NCI-H1417 (cell line): ENCODE measurements at regions not wholly inside any gene's neighbourhood (a gene's known extent, or its start where the extent isn't known, plus 50 kb on each side); places are given as distances from the start of the nearest gene placed in this dataset.

Source experiments
- DNase-seq, 3 experiments: peaks; one replicate each; lab custom pipeline; 2025; lab: John Stamatoyannopoulos, UW

GRCh38 chrX:94041881-94042280 is 367.9 kb downstream of the FAM133A start:
- no peak for DNase-seq

- DNase-seq, result no peak
Measured at GRCh38 chrX:94045724-94046123, 371.7 kb downstream of the FAM133A start.

GRCh38 chrX:94051926-94052325 is 377.9 kb downstream of the FAM133A start:
- no peak for DNase-seq

- DNase-seq, result no peak
Measured at GRCh38 chrX:94053575-94053974, 379.6 kb downstream of the FAM133A start.

- DNase-seq, result no peak
Measured at GRCh38 chrX:94057385-94057784, 383.4 kb downstream of the FAM133A start.

- peak; percentile 6 to 80 (median 47) for DNase-seq
Measured at GRCh38 chrX:94058728-94059382, 384.8 kb downstream of the FAM133A start.

- no peak for DNase-seq
Measured at GRCh38 chrX:94065091-94065490, 391.1 kb downstream of the FAM133A start.

GRCh38 chrX:94089149-94089548 is 415.1 kb downstream of the FAM133A start:
- DNase-seq, result no peak

- no peak for DNase-seq
Measured at GRCh38 chrX:94097868-94098267, 423.9 kb downstream of the FAM133A start.

- peak in 2 of 3 experiments; percentile 3 to 59 for DNase-seq
Measured at GRCh38 chrX:94107981-94108380, 434.0 kb downstream of the FAM133A start.

GRCh38 chrX:94114362-94114761 is 440.4 kb downstream of the FAM133A start:
- no peak for DNase-seq

GRCh38 chrX:94121799-94122198 is 447.8 kb downstream of the FAM133A start:
- DNase-seq, result no peak

GRCh38 chrX:94123062-94123461 is 449.1 kb downstream of the FAM133A start:
- DNase-seq, result no peak

GRCh38 chrX:94162971-94163370 is 489.0 kb downstream of the FAM133A start:
- no peak for DNase-seq

- DNase-seq, result peak in 1 of 3 experiments; percentile 20
Measured at GRCh38 chrX:94178145-94178788, 504.3 kb downstream of the FAM133A start.

- DNase-seq, result no peak
Measured at GRCh38 chrX:94204524-94204923, 530.5 kb downstream of the FAM133A start.

GRCh38 chrX:94216738-94217137 is 542.7 kb downstream of the FAM133A start:
- DNase-seq, result no peak

- DNase-seq, result no peak
Measured at GRCh38 chrX:94252211-94252610, 578.2 kb downstream of the FAM133A start.

GRCh38 chrX:94256396-94256795 is 582.4 kb downstream of the FAM133A start:
- DNase-seq, result no peak

- no peak for DNase-seq
Measured at GRCh38 chrX:94265323-94265722, 591.3 kb downstream of the FAM133A start.

- DNase-seq, result peak in 1 of 3 experiments; percentile 43
Measured at GRCh38 chrX:94288325-94288724, 614.3 kb downstream of the FAM133A start.

- DNase-seq, result no peak
Measured at GRCh38 chrX:94288972-94289371, 615.0 kb downstream of the FAM133A start.

GRCh38 chrX:94302446-94302845 is 628.4 kb downstream of the FAM133A start:
- DNase-seq, result no peak

GRCh38 chrX:94329182-94329581 is 655.2 kb downstream of the FAM133A start:
- no peak for DNase-seq
